IMR-90 (cell line): ENCODE measurements at regions not wholly inside any gene's neighbourhood (a gene's known extent, or its start where the extent isn't known, plus 50 kb on each side); places are given as distances from the start of the nearest gene placed in this dataset.

Experiments used
- ATAC-seq: fragments of 200-7000 bp; cut with Tn5 transposase; 2 replicates; pipeline ENCODE4 v1.9.1; 2020; ENCODE audit warnings: low read depth, mild to moderate bottlenecking, moderate library complexity
- BruUV-seq: library from RNA; stranded (reverse); fragments of 400-500 nt; replicated peaks from 2 replicates; lab custom pipeline; 2021; lab: Mats Ljungman, UMichigan
- CTCF ChIA-PET: fragments of 300-600 bp; formaldehyde crosslinking; extraction: SDS; loops from one replicate; lab custom pipeline; 2021; ENCODE audit warnings: antibody characterized with exemption; lab: Yijun Ruan, JAX
- POLR2A ChIA-PET: fragments of 300-600 bp; sonication (Branson Sonifier 250); formaldehyde crosslinking; loops from one replicate; lab custom pipeline; 2022; ENCODE audit warnings: antibody characterized with exemption; ENCODE audit not compliant: unreplicated experiment; lab: Charles Lee
- DNase-seq: peaks from one replicate; pipeline ENCODE4 v3.0.0; 2013
- H2AFZ ChIP-seq: replicated peaks from 2 replicates; pipeline ENCODE3; 2013; ENCODE audit warnings: low read length, mild to moderate bottlenecking; ENCODE audit not compliant: poor library complexity
- H2AK5ac ChIP-seq: 2 replicates; pipeline ENCODE4 v1.6.1; 2013; ENCODE audit warnings: low read depth, low read length, inconsistent platforms
- H2AK9ac ChIP-seq: replicated peaks from 2 replicates; pipeline ENCODE3; 2013; ENCODE audit warnings: mild to moderate bottlenecking, low read depth, low read length, moderate library complexity; ENCODE audit not compliant: poor library complexity
- H2BK120ac ChIP-seq: 2 replicates; pipeline ENCODE4 v1.6.1; 2013; ENCODE audit warnings: low read depth, low read length, inconsistent platforms
- H2BK15ac ChIP-seq: 3 replicates; pipeline ENCODE4 v1.6.1; 2013; ENCODE audit warnings: low read depth, low read length, inconsistent platforms
- H2BK20ac ChIP-seq: 2 replicates; pipeline ENCODE4 v1.6.1; 2013; ENCODE audit warnings: low read depth, mild to moderate bottlenecking, inconsistent platforms, low read length, moderate library complexity
- H2BK5ac ChIP-seq: 2 replicates; pipeline ENCODE4 v1.6.1; 2013; ENCODE audit warnings: mild to moderate bottlenecking, low read depth, low read length, inconsistent platforms; ENCODE audit not compliant: poor library complexity, severe bottlenecking
- H3K14ac ChIP-seq: replicated peaks from 2 replicates; pipeline ENCODE4 v1.6.1; 2013; ENCODE audit warnings: low read depth, low read length, inconsistent platforms
- H3K18ac ChIP-seq: 2 replicates; pipeline ENCODE4 v1.6.1; 2013; ENCODE audit warnings: low read depth, low read length, control low read depth
- H3K23ac ChIP-seq: 2 replicates; pipeline ENCODE4 v1.6.1; 2013; ENCODE audit warnings: low read depth, low read length, inconsistent platforms
- H3K27ac ChIP-seq: 2 replicates; pipeline ENCODE4 v1.5.1; 2013; ENCODE audit warnings: mild to moderate bottlenecking, control low read depth, low read length; ENCODE audit not compliant: insufficient read depth
- H3K27me3 ChIP-seq: 2 replicates; pipeline ENCODE4 v1.6.1; 2013; ENCODE audit warnings: low read length; ENCODE audit not compliant: control insufficient read depth, insufficient read depth
- H3K36me3 ChIP-seq: 2 replicates; pipeline ENCODE4 v1.6.1; 2013; ENCODE audit warnings: low read length, mixed read lengths; ENCODE audit not compliant: control insufficient read depth, insufficient read depth
- H3K4ac ChIP-seq: 2 replicates; pipeline ENCODE4 v1.6.1; 2013; ENCODE audit warnings: low read depth, low read length, inconsistent platforms
- H3K4me1 ChIP-seq: 2 replicates; pipeline ENCODE4 v1.6.1; 2013; ENCODE audit warnings: low read length, mixed read lengths; ENCODE audit not compliant: control insufficient read depth, insufficient read depth
- H3K4me2 ChIP-seq: 2 replicates; pipeline ENCODE4 v1.6.1; 2013; ENCODE audit warnings: low read depth, mild to moderate bottlenecking, control low read depth, low read length, moderate library complexity
- H3K4me3 ChIP-seq: 2 replicates; pipeline ENCODE4 v1.5.1; 2013; ENCODE audit warnings: low read depth, mild to moderate bottlenecking, control low read depth, low read length, moderate library complexity; ENCODE audit not compliant: insufficient read depth
- H3K56ac ChIP-seq: 2 replicates; pipeline ENCODE4 v1.6.1; 2013; ENCODE audit warnings: low read length, inconsistent platforms; ENCODE audit not compliant: insufficient read depth; ENCODE audit errors: extremely low read depth
- H3K79me1 ChIP-seq, 2 experiments: 2 replicates each; pipeline ENCODE4 v1.6.1; 2013; ENCODE audit warnings: low read length in 2 of 2, inconsistent platforms in 1 of 2, low read depth in 1 of 2
- H3K9ac ChIP-seq: 2 replicates; pipeline ENCODE4 v1.6.1; 2013; ENCODE audit warnings: low read depth, low read length, control low read depth
- H3K9me1 ChIP-seq: 2 replicates; pipeline ENCODE4 v1.6.1; 2013; ENCODE audit warnings: low read length, inconsistent platforms; ENCODE audit not compliant: insufficient read depth
- H3K9me3 ChIP-seq: 2 replicates; pipeline ENCODE4 v1.6.1; 2013; ENCODE audit warnings: low read length; ENCODE audit not compliant: control insufficient read depth, insufficient read depth
- H4K20me1 ChIP-seq: 2 replicates; pipeline ENCODE4 v1.6.1; 2013; ENCODE audit warnings: low read length, inconsistent platforms; ENCODE audit not compliant: insufficient read depth
- H4K5ac ChIP-seq: 2 replicates; pipeline ENCODE4 v1.6.1; 2013; ENCODE audit warnings: mild to moderate bottlenecking, low read depth, low read length, control low read depth
- H4K8ac ChIP-seq, 2 experiments: 2 replicates each; pipeline ENCODE4 v1.6.1; 2013; ENCODE audit warnings: low read depth in 2 of 2, low read length in 2 of 2, control low read depth in 1 of 2, inconsistent platforms in 1 of 2
- H4K91ac ChIP-seq: 2 replicates; pipeline ENCODE4 v1.6.1; 2013; ENCODE audit warnings: low read depth, low read length, inconsistent platforms; ENCODE audit not compliant: insufficient read depth
- BHLHE40 ChIP-seq: fragments of 150-350 bp; IDR thresholded peaks from 2 replicates; pipeline ENCODE4 v1.6.1; 2016; ENCODE audit warnings: mild to moderate bottlenecking, low read depth, low read length
- CTCF ChIP-seq: conservative IDR thresholded peaks from 2 replicates; pipeline ENCODE4 v1.5.1; 2012; ENCODE audit warnings: mild to moderate bottlenecking, low read depth, low read length, improper control_type of control experiment
- ELK1 ChIP-seq: fragments of 150-350 bp; IDR thresholded peaks from 2 replicates; pipeline ENCODE4 v1.6.1; 2016; ENCODE audit warnings: low read depth, mild to moderate bottlenecking, low read length, moderate library complexity, borderline replicate concordance
- FOS ChIP-seq: fragments of 150-350 bp; IDR thresholded peaks from 2 replicates; pipeline ENCODE4 v1.6.1; 2016; ENCODE audit warnings: low read depth, low read length
- MAFK ChIP-seq: IDR thresholded peaks from 2 replicates; pipeline ENCODE4 v1.6.1; 2012; ENCODE audit warnings: low read depth, low read length, improper control_type of control experiment
- MAZ ChIP-seq: IDR thresholded peaks from 2 replicates; pipeline ENCODE4 v1.6.1; 2012; ENCODE audit warnings: low read depth, mild to moderate bottlenecking, low read length, improper control_type of control experiment, moderate library complexity, borderline replicate concordance
- MXI1 ChIP-seq: IDR thresholded peaks from 2 replicates; pipeline ENCODE4 v1.6.1; 2012; ENCODE audit warnings: low read depth, mild to moderate bottlenecking, low read length, moderate library complexity, borderline replicate concordance
- NFE2L2 ChIP-seq: fragments of 150-350 bp; IDR thresholded peaks from 2 replicates; pipeline ENCODE4 v1.6.1; 2016; ENCODE audit warnings: low read depth, mild to moderate bottlenecking, low read length
- POLR2A ChIP-seq: IDR thresholded peaks from 2 replicates; pipeline ENCODE4 v1.6.1; 2012; ENCODE audit warnings: mild to moderate bottlenecking, low read depth, low read length
- RAD21 ChIP-seq: IDR thresholded peaks from 2 replicates; pipeline ENCODE4 v1.6.1; 2012; ENCODE audit warnings: low read length, improper control_type of control experiment
- RFX5 ChIP-seq: IDR thresholded peaks from 2 replicates; pipeline ENCODE4 v1.8.0; 2012; ENCODE audit warnings: low read depth, mild to moderate bottlenecking, low read length, moderate library complexity
- SMC3 ChIP-seq: fragments of 150-350 bp; IDR thresholded peaks from 2 replicates; pipeline ENCODE4 v1.6.1; 2016; ENCODE audit warnings: low read depth, mild to moderate bottlenecking, antibody characterized with exemption, low read length, moderate library complexity
- USF2 ChIP-seq: fragments of 150-350 bp; IDR thresholded peaks from 2 replicates; pipeline ENCODE4 v1.6.1; 2017; ENCODE audit warnings: mild to moderate bottlenecking, antibody characterized with exemption, low read length, low read depth
- WGBS, 2 experiments: methylation state at CpG; one replicate each; pipeline versions ENCODE4 v1.1.5 to v1.1.7; 2013; ENCODE audit warnings: missing lambda C conversion rate in 2 of 2; ENCODE audit not compliant: insufficient read length in 1 of 2; ENCODE audit errors: extremely low coverage in 2 of 2; 5-methylcytosine and 5-hydroxymethylcytosine counted together
- dilution Hi-C: fragments of 300-500 bp; cut with HindIII; formaldehyde crosslinking; loops from one replicate; pipeline ENCODE4 v1.14.3; 2018; ENCODE audit warnings: low sequenced_read_pairs; ENCODE audit not compliant: unreplicated experiment
- in situ Hi-C: fragments of 300-500 bp; cut with MboI; formaldehyde crosslinking; loops from 3 replicates; pipeline ENCODE4 v1.14.3; 2019; ENCODE audit warnings: low sequenced_read_pairs, inconsistent platforms, mixed read lengths
- intact Hi-C: fragments of 100-400 bp; cut with micrococcal nuclease; formaldehyde crosslinking; loops from 2 replicates; pipeline ENCODE4 v1.10.0; 2022

GRCh38 chr9:82761956-82762355 is 301.0 kb downstream of the RASEF start:
- no peak overlapping the region for H2BK120ac ChIP-seq
- H2AK5ac ChIP-seq, result no peak overlapping the region
- H2BK15ac ChIP-seq, result no peak overlapping the region
- no peak overlapping the region for H3K9ac ChIP-seq
- H3K14ac ChIP-seq, result no peak overlapping the region
- H3K9me3 ChIP-seq, result no peaks in the 10 kb centered on the region
- TF ChIP-seq RAD21 (no peak), MAFK (no peak), CTCF (no peak), MXI1 (no peak), SMC3 (no peak), NFE2L2 (no peak), RFX5 (no peak), ELK1 (no peak), POLR2A (no peak), BHLHE40 (no peak), FOS (no peak), USF2 (no peak), MAZ (no peak)
- no peaks in the 10 kb centered on the region for H3K36me3 ChIP-seq
- no peaks in the 10 kb centered on the region for H4K20me1 ChIP-seq
- POLR2A ChIA-PET, result no interaction called here
- H4K8ac ChIP-seq, result no peak overlapping the region
- H3K79me1 ChIP-seq, result no peaks in the 10 kb centered on the region
- no CpG with 5 or more reads among the region's 3 CpGs for WGBS, 2 experiments
- no peak overlapping the region for H3K56ac ChIP-seq
- BruUV-seq, result no TSS peak
- ATAC-seq (no peak), DNase-seq (no peak)
- dilution Hi-C loops, result no loop called here
- H3K18ac ChIP-seq, result no peak overlapping the region
- no peak overlapping the region for H2BK5ac ChIP-seq
- in situ Hi-C loops, result no loop called here
- no peaks in the 10 kb centered on the region; the same call in 1 of the 2 replicates for H3K27me3 ChIP-seq
- no peak overlapping the region for H3K27ac ChIP-seq
- CTCF ChIA-PET, result no interaction called here
- no peak overlapping the region for H4K5ac ChIP-seq
- no peak overlapping the region for H2AFZ ChIP-seq
- no peak overlapping the region for H2AK9ac ChIP-seq
- H3K4me2 ChIP-seq, result no peak overlapping the region
- H3K23ac ChIP-seq, result no peak overlapping the region
- no peaks in the 10 kb centered on the region for H3K9me1 ChIP-seq
- no peak overlapping the region for H3K4me3 ChIP-seq
- no peak overlapping the region for H2BK20ac ChIP-seq
- H4K91ac ChIP-seq, result no peak overlapping the region
- no peaks in the 10 kb centered on the region for H3K4me1 ChIP-seq
- H3K4ac ChIP-seq, result no peak overlapping the region
- intact Hi-C loops, result no loop called here
